ENCODE measurements at regions not wholly inside any gene's neighbourhood (a gene's known extent, or its start where the extent isn't known, plus 50 kb on each side); places are given as distances from the start of the nearest gene placed in this dataset.

DNA sequence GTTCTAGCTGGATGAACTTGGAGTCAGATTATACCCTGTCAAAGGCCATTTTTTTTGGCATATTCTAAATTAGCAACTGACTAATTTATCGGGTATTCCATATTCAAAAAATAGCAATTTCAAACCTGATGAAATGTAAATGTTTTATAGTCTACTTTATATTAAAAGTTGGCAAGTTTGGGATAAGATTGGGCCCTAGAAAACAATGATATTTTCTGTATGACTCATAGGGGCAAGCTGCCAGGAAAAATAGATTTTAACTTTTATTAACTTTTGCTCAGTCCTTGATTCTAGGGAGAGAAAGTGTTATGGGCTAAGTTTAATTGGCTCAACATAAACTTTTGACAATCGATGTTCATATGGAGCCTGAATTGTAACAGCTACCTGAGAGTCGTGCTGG lies 576.9 kb upstream of the B3GALT2 start:
- no peak overlapping the region for H3K4me3 ChIP-seq (ENCODE audit: low read length)
- H3K9ac ChIP-seq (ENCODE audit: low read depth, low read length): no peak overlapping the region
- H3K4me2 ChIP-seq (ENCODE audit: low read length): no peak overlapping the region
- no peaks in the 10 kb centered on the region for H3K9me3 ChIP-seq (replicated peaks; ENCODE audit: low read length)
- H3K4me1 ChIP-seq (ENCODE audit: control insufficient read depth, insufficient read depth, low read length): no peaks in the 10 kb centered on the region
- H3K27me3 ChIP-seq (ENCODE audit: control insufficient read depth, insufficient read depth, low read length): no peaks in the 10 kb centered on the region
- H3K36me3 ChIP-seq (ENCODE audit: insufficient read depth, low read length): no peaks in the 10 kb centered on the region

DNA sequence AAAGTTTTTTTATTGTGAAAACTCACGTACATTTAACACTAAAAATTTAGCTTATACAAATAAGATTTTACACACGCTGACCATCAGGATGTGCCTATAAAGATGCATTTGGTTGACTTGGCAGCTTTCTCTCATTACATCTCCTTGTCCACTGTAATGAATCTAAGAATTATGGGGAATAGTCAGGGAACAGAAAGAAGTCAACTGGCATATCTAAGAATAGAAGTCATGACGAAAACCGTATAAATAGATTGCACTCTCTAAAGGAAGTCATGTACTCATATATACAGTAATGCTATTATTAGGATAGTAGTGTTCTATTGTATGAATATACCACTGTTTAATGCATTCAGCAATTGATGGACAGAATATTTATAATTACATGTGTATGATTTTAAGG lies 575.8 kb upstream of the B3GALT2 start:
- H3K9me3 ChIP-seq (replicated peaks; ENCODE audit: low read length): no peaks in the 10 kb centered on the region
- no peak overlapping the region for H3K4me3 ChIP-seq (ENCODE audit: low read length)
- H3K9ac ChIP-seq (ENCODE audit: low read depth, low read length): no peak overlapping the region
- no peaks in the 10 kb centered on the region for H3K27me3 ChIP-seq (ENCODE audit: control insufficient read depth, insufficient read depth, low read length)
- no peak overlapping the region for H3K4me2 ChIP-seq (ENCODE audit: low read length)
- H3K36me3 ChIP-seq (ENCODE audit: insufficient read depth, low read length): no peaks in the 10 kb centered on the region
- no peaks in the 10 kb centered on the region for H3K4me1 ChIP-seq (ENCODE audit: control insufficient read depth, insufficient read depth, low read length)

DNA sequence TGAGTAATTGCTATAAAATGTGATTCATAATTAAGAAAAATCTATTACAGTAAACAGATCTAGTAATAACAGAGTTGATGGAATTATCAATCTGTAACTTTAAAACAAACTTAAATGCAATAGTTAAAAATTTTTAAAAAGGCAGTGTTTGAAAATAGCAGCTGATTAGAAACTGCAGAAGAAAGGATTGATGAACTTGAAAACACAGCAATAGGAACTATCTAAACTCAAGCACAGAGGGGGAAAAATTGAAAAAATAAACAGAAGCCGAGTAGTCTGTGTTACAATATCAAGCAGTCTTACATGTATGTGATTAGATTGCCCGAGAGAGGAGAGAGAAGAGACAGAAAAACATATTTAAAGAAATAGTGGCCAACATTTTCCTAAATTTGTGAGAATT lies 569.0 kb upstream of the B3GALT2 start:
- Histone ChIP-seq H3K36me3 (ENCODE audit: insufficient read depth, low read length) (no peaks in the 10 kb centered on the region), H3K4me1 (ENCODE audit: control insufficient read depth, insufficient read depth, low read length) (no peaks in the 10 kb centered on the region)

DNA sequence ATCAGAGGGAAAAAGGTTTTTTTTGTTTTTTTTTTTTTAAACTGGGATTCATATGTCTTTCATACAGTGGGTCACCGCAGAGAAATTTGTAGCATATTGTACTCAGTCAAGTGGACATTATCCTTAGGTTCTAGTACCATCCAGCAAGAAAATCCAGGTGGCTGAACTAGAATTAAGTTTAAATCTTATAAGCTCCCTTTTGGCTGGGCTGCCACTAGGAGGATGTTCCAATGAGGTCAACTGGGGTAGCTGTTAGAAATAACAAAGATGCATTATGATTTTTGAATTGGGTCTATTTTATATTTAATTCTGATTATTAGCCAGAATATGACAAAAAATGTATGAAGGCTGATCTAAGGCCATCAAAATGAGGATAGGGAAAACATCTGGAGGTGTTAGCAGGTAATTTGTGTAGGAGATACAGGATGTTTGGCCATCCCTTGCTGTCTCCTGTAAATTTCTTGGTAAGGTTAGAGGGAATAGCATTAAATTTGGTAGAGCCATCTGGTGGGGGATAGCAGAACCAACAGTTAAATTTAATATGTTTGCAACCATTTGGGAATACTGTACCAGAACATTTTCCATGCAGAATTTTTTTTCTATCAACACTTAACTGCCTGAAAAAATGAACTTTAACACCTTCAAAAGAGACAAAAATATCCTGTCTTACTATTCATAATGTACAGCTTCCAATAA lies 568.5 kb upstream of the B3GALT2 start:
- Histone ChIP-seq H3K4me1 (ENCODE audit: control insufficient read depth, insufficient read depth, low read length) (no peaks in the 10 kb centered on the region), H3K4me3 (ENCODE audit: low read length) (no peak overlapping the region), H3K36me3 (ENCODE audit: insufficient read depth, low read length) (no peaks in the 10 kb centered on the region), H3K4me2 (ENCODE audit: low read length) (no peak overlapping the region), H3K9ac (ENCODE audit: low read depth, low read length) (no peak overlapping the region), H3K27me3 (ENCODE audit: control insufficient read depth, insufficient read depth, low read length) (no peaks in the 10 kb centered on the region), H3K9me3 (replicated peaks; ENCODE audit: low read length) (no peaks in the 10 kb centered on the region)

More for the DNA sequence above, 569.0 kb upstream of the B3GALT2 start:
- H3K4me2 ChIP-seq (ENCODE audit: low read length): no peak overlapping the region
- H3K4me3 ChIP-seq (ENCODE audit: low read length): no peak overlapping the region
- H3K27me3 ChIP-seq (ENCODE audit: control insufficient read depth, insufficient read depth, low read length): no peaks in the 10 kb centered on the region
- H3K9ac ChIP-seq (ENCODE audit: low read depth, low read length): no peak overlapping the region
- no peaks in the 10 kb centered on the region for H3K9me3 ChIP-seq (replicated peaks; ENCODE audit: low read length)

DNA sequence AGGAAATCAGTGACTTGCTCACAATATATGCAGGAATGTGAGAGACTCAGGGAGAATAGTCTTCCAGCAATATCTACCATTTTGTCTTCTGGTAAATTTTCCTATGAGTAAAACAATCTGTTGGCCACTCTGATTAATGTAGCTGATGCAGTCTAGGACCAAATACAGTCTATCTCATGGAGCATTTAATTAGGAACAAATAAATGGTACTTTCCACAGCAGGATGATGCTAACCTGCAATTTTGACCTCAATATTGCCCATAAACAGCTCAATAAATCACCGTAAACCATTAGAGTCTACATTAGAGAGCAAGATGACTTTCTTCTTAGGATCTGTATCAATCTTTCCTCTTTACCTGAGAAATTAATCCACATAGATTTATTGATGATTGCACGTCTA lies 567.7 kb upstream of the B3GALT2 start:
- Histone ChIP-seq H3K4me1 (ENCODE audit: control insufficient read depth, insufficient read depth, low read length) (no peaks in the 10 kb centered on the region), H3K27me3 (ENCODE audit: control insufficient read depth, insufficient read depth, low read length) (no peaks in the 10 kb centered on the region), H3K4me3 (ENCODE audit: low read length) (no peak overlapping the region), H3K36me3 (ENCODE audit: insufficient read depth, low read length) (no peaks in the 10 kb centered on the region), H3K4me2 (ENCODE audit: low read length) (no peak overlapping the region), H3K9me3 (replicated peaks; ENCODE audit: low read length) (no peaks in the 10 kb centered on the region), H3K9ac (ENCODE audit: low read depth, low read length) (no peak overlapping the region)

- no peak overlapping the region for H3K4me2 ChIP-seq (ENCODE audit: low read length)
- no peaks in the 10 kb centered on the region for H3K9me3 ChIP-seq (replicated peaks; ENCODE audit: low read length)
- no peak overlapping the region for H3K9ac ChIP-seq (ENCODE audit: low read depth, low read length)
- no peak overlapping the region for H3K4me3 ChIP-seq (ENCODE audit: low read length)
- no peaks in the 10 kb centered on the region for H3K27me3 ChIP-seq (ENCODE audit: control insufficient read depth, insufficient read depth, low read length)
- no peaks in the 10 kb centered on the region for H3K4me1 ChIP-seq (ENCODE audit: control insufficient read depth, insufficient read depth, low read length)
- no peaks in the 10 kb centered on the region for H3K36me3 ChIP-seq (ENCODE audit: insufficient read depth, low read length)
These were observed 566.8 kb upstream of the B3GALT2 start for GRCh38 chr1:193753038-193753756.

- Histone ChIP-seq H3K4me3 (ENCODE audit: low read length) (no peak overlapping the region), H3K9ac (ENCODE audit: low read depth, low read length) (no peak overlapping the region), H3K4me1 (ENCODE audit: control insufficient read depth, insufficient read depth, low read length) (no peaks in the 10 kb centered on the region), H3K9me3 (replicated peaks; ENCODE audit: low read length) (no peaks in the 10 kb centered on the region), H3K27me3 (ENCODE audit: control insufficient read depth, insufficient read depth, low read length) (no peaks in the 10 kb centered on the region), H3K4me2 (ENCODE audit: low read length) (no peak overlapping the region), H3K36me3 (ENCODE audit: insufficient read depth, low read length) (no peaks in the 10 kb centered on the region)
These were observed 563.5 kb upstream of the B3GALT2 start for GRCh38 chr1:193749868-193750267.

DNA sequence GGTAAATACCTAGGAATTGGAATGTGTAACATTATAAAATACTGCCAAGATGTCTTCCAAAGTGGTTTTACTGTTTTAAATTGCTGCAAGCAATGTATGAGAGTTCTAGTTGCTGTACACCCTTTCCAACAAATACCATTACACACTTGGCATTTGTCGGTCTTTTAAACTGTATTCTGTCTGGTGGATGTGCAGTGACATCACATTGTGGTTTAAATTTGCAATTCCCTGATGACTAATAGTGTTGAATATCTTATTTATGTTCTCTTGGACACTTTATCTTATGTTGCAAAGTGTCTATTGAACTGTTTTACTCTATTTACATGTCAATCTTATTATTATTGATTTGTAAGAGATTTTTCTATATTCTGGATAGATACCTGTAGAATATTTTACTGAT lies 561.2 kb upstream of the B3GALT2 start:
- no peaks in the 10 kb centered on the region for H3K4me1 ChIP-seq (ENCODE audit: control insufficient read depth, insufficient read depth, low read length)
- H3K9me3 ChIP-seq (replicated peaks; ENCODE audit: low read length): no peaks in the 10 kb centered on the region
- H3K4me2 ChIP-seq (ENCODE audit: low read length): no peak overlapping the region
- H3K36me3 ChIP-seq (ENCODE audit: insufficient read depth, low read length): no peaks in the 10 kb centered on the region
- H3K9ac ChIP-seq (ENCODE audit: low read depth, low read length): no peak overlapping the region
- H3K27me3 ChIP-seq (ENCODE audit: control insufficient read depth, insufficient read depth, low read length): no peaks in the 10 kb centered on the region
- no peak overlapping the region for H3K4me3 ChIP-seq (ENCODE audit: low read length)

DNA sequence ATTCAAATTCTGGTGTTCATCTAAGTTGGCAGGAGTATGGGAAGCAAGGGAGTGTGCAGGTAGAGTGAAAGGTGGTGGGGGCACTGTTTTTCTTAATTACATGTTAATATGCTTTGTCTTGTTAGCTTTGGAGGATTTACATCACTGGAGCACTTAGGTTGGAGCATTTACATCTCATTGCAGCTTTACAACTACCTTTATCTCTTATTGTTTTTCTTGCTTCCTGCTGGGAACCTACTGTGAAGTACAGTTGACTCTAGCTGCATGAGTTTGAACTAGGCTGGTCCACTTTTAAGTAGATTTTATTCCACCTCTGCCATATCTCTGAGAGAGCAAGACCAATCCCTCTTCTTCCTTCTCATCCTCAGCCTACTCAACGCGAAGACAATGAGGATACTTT lies 554.8 kb upstream of the B3GALT2 start:
- no peaks in the 10 kb centered on the region for H3K4me1 ChIP-seq (ENCODE audit: control insufficient read depth, insufficient read depth, low read length)
- H3K9me3 ChIP-seq (replicated peaks; ENCODE audit: low read length): no peaks in the 10 kb centered on the region
- no peaks in the 10 kb centered on the region for H3K36me3 ChIP-seq (ENCODE audit: insufficient read depth, low read length)
- H3K9ac ChIP-seq (ENCODE audit: low read depth, low read length): no peak overlapping the region
- no peak overlapping the region for H3K4me2 ChIP-seq (ENCODE audit: low read length)
- H3K4me3 ChIP-seq (ENCODE audit: low read length): no peak overlapping the region
- no peaks in the 10 kb centered on the region for H3K27me3 ChIP-seq (ENCODE audit: control insufficient read depth, insufficient read depth, low read length)

DNA sequence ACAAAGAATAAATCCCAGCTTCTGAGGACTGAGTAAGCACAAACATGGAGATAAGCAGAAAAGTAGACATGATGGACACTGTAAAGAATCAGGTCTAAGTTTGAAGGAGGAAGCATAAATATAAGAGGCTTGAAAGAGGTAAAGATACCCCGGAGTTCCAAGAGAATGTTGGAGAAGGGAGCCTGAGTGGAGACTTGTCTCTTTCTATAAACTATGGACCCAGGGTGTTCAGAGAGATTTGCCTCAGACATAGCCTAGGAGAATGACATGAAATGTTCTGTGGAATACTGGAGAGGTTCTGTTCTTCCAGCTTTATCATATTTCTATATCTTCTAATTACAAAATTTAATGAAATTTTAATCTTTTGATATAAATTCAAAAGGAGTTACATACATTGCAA lies 554.3 kb upstream of the B3GALT2 start:
- no peaks in the 10 kb centered on the region for H3K4me1 ChIP-seq (ENCODE audit: control insufficient read depth, insufficient read depth, low read length)
- no peaks in the 10 kb centered on the region for H3K36me3 ChIP-seq (ENCODE audit: insufficient read depth, low read length)
- H3K4me3 ChIP-seq (ENCODE audit: low read length): no peak overlapping the region
- no peaks in the 10 kb centered on the region for H3K27me3 ChIP-seq (ENCODE audit: control insufficient read depth, insufficient read depth, low read length)
- H3K9me3 ChIP-seq (replicated peaks; ENCODE audit: low read length): no peaks in the 10 kb centered on the region
- H3K9ac ChIP-seq (ENCODE audit: low read depth, low read length): no peak overlapping the region
- H3K4me2 ChIP-seq (ENCODE audit: low read length): no peak overlapping the region

- no peaks in the 10 kb centered on the region for H3K27me3 ChIP-seq (ENCODE audit: control insufficient read depth, insufficient read depth, low read length)
- no peak overlapping the region for H3K9ac ChIP-seq (ENCODE audit: low read depth, low read length)
- no peaks in the 10 kb centered on the region for H3K36me3 ChIP-seq (ENCODE audit: insufficient read depth, low read length)
- H3K4me2 ChIP-seq (ENCODE audit: low read length): no peak overlapping the region
- no peak overlapping the region for H3K4me3 ChIP-seq (ENCODE audit: low read length)
- no peaks in the 10 kb centered on the region for H3K9me3 ChIP-seq (replicated peaks; ENCODE audit: low read length)
- H3K4me1 ChIP-seq (ENCODE audit: control insufficient read depth, insufficient read depth, low read length): no peaks in the 10 kb centered on the region
These were observed 550.1 kb upstream of the B3GALT2 start for GRCh38 chr1:193736507-193736906.

- Histone ChIP-seq H3K9me3 (replicated peaks; ENCODE audit: low read length) (no peaks in the 10 kb centered on the region), H3K4me3 (ENCODE audit: low read length) (no peak overlapping the region)
These were observed 547.3 kb upstream of the B3GALT2 start for GRCh38 chr1:193733674-193734073.

More at GRCh38 chr1:193733674-193734073, 547.3 kb upstream of the B3GALT2 start:
- H3K4me1 ChIP-seq (ENCODE audit: control insufficient read depth, insufficient read depth, low read length): no peaks in the 10 kb centered on the region
- no peaks in the 10 kb centered on the region for H3K36me3 ChIP-seq (ENCODE audit: insufficient read depth, low read length)
- no peaks in the 10 kb centered on the region for H3K27me3 ChIP-seq (ENCODE audit: control insufficient read depth, insufficient read depth, low read length)
- no peak overlapping the region for H3K4me2 ChIP-seq (ENCODE audit: low read length)
- H3K9ac ChIP-seq (ENCODE audit: low read depth, low read length): no peak overlapping the region

Measured in skeletal muscle satellite cell (primary cell).